ENCODE measurements at regions not wholly inside any gene's neighbourhood (a gene's known extent, or its start where the extent isn't known, plus 50 kb on each side); places are given as distances from the start of the nearest gene placed in this dataset.

DNA sequence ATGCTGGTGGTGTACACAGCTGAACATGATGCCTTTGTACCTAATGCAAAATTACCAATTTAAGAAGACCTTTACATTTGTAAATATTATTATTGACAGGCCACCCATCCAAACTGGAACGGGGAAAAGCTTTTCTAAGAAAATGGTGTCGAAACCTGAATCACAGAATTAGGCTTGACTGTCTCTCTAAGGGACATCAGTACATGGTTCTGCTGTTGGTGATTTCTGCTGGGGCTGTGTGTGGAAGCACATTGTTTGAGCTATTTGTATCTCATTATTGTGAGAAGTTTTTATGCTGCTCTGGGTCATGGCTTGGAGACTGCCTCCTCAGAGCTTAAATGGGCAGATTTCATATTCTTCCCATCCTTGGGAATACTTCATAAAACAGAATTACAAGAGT lies 420.9 kb upstream of the POU3F3 start:
- no peak for DNase-seq (ENCODE audit: extremely low read depth in 1 of 2, low read depth in 1 of 2)

- no peak for DNase-seq (ENCODE audit: extremely low read depth in 1 of 2, low read depth in 1 of 2)
Measured at GRCh38 chr2:104433657-104434056, 420.3 kb upstream of the POU3F3 start.

GRCh38 chr2:104434318-104434792 lies 419.6 kb upstream of the POU3F3 start:
- no peak for DNase-seq (ENCODE audit: extremely low read depth in 1 of 2, low read depth in 1 of 2)

DNA sequence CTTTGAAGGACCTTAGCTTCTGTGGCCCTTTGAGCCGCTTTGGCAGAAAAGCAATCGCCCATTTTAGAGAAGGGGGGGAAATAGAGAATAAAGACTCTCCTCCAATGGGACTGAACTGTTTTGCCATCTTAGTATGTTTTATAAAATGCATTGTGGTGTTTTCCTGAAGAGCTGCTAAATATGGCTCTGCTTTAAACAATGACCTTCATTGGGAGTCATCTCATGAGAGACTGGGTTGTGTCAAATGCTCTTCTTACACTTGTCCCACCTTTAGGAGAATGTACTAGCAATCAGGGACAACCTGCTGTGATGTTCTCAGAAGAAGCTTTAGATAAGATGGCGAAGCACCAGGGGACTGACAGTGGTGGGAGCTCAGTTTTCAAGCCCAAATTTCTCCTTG lies 418.9 kb upstream of the POU3F3 start:
- no peak for DNase-seq (ENCODE audit: extremely low read depth in 1 of 2, low read depth in 1 of 2)

- no peak for DNase-seq (ENCODE audit: extremely low read depth in 1 of 2, low read depth in 1 of 2)
Measured at GRCh38 chr2:104438481-104438880, 415.4 kb upstream of the POU3F3 start.

DNA sequence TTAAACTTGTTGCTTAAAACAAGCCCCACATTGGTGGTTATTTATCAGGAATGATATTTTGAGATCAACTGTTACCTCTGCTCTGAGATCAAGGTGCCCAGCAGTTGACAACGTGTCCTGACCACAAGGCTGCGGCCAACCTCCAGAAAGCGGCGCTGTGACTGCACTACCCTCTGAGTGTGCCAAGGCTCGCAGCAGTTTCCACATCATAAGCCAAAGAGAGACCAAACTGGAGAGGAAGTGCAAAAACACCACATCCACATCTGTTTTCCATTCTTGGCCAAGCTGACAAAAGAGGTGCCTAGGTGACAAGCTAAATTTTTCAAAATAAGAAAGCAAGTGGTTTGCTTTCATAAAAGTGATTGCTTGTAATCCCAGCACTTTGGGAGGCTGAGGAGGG lies 410.8 kb upstream of the POU3F3 start:
- DNase-seq (ENCODE audit: extremely low read depth in 1 of 2, low read depth in 1 of 2), result no peak

- no peak for DNase-seq (ENCODE audit: extremely low read depth in 1 of 2, low read depth in 1 of 2)
Measured at GRCh38 chr2:104444392-104444791, 409.5 kb upstream of the POU3F3 start.

- no peak for DNase-seq (ENCODE audit: extremely low read depth in 1 of 2, low read depth in 1 of 2)
Measured at GRCh38 chr2:104444889-104445288, 409.0 kb upstream of the POU3F3 start.

GRCh38 chr2:104447831-104448434 lies 406.0 kb upstream of the POU3F3 start:
- no peak for DNase-seq (ENCODE audit: extremely low read depth in 1 of 2, low read depth in 1 of 2)

DNA sequence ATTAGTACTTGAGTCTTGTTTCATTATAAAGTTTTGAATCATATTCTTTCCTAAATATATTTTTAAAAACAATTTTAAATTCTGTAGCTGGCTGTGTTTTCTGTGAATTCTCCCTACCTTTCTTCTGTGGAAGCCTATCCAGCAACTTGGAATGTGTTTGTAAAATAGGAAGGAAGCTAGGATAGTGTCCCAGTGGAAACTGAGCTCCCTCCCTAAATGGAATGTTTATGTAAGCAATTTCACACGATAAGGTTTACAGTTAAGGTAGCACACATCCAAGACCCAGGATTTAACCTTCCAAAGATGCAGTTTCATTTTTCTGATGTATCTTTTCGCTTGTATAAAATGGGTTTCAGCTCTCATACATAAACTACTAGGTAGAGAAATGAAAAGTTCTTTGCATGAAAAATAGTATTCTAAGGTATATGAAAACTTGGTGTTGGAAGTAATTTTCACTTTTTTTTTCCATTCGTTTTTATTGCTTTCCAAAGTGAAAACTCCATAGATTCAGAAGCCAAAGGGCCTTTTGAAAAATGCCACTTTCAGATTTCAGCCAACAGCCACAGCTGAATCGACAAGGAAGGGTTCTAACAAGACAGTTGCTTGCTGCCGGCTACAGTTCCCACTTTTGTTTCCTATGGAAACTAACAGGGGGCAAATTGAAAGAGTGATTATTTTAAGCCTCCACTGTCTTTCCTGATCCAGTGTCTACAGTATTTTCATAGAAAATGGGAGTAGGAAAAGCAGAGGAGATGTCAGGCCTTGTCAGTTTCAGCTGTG lies 405.1 kb upstream of the POU3F3 start:
- no peak for DNase-seq (ENCODE audit: extremely low read depth in 1 of 2, low read depth in 1 of 2)

DNA sequence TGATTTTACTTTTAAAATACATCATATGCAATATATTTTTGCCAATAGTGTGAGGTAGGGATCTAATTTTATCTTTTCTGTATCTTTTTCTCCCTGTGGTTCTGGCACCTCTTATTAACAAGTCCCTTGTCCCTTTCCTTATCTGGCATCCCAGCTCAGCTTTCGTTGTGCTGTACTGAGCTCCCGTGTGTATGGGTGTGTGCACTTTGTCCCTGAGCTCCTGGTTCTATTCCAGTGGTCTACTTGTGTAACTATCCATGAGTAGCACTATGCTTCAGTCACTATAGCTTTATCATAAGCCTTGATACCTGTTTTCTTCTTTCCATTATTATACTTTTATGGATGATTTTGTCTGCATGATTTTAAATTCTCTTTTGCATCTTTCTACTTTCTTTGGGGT lies 401.4 kb upstream of the POU3F3 start:
- no peak for DNase-seq (ENCODE audit: extremely low read depth in 1 of 2, low read depth in 1 of 2)

GRCh38 chr2:104462731-104463130 lies 391.2 kb upstream of the POU3F3 start:
- DNase-seq (ENCODE audit: extremely low read depth in 1 of 2, low read depth in 1 of 2), result no peak

DNA sequence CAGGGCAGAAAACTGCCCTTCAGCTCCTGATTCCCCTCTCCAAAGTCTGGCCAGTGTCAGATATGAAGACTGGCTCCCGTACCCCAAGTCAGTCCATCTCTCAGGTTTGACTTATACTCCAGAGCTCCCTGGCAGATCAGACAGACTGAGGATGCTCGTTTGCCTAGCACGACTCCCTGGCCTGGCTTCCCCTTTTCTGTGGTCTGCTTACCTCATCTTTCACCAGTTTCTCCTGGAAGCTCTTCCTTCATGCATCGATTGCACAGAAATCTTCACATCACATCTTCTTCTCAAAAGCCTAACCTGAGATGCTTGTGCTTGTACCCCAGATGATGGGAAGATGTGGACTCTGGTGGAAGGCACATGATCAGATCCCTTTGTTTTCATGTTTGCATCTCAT lies 387.9 kb upstream of the POU3F3 start:
- no peak for DNase-seq (ENCODE audit: extremely low read depth in 1 of 2, low read depth in 1 of 2)

DNA sequence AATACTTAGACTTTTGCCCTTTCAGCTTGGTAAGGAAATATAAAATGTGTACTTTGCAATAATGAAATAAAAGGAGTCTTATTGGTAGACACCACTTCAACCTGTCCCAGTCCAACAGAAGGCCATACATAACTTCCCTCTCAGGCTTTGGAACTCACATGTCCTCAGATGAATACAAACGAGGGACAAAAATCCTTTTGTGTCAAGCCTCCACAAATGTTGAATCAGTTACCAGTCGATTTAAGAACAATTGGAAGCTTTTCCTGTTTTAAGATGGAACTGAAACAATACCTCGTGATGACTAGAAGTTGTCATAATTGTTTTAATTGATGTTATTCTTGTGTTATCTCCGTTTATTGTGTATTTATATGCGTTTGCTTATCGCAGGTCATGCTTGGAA lies 385.1 kb upstream of the POU3F3 start:
- DNase-seq (ENCODE audit: extremely low read depth in 1 of 2, low read depth in 1 of 2), result no peak

- DNase-seq (ENCODE audit: extremely low read depth in 1 of 2, low read depth in 1 of 2), result no peak
Measured at GRCh38 chr2:104472076-104472475, 381.8 kb upstream of the POU3F3 start.

- no peak for DNase-seq (ENCODE audit: extremely low read depth in 1 of 2, low read depth in 1 of 2)
Measured at GRCh38 chr2:104473546-104473945, 380.4 kb upstream of the POU3F3 start.

- no peak for DNase-seq (ENCODE audit: extremely low read depth in 1 of 2, low read depth in 1 of 2)
Measured at GRCh38 chr2:104474716-104475115, 379.2 kb upstream of the POU3F3 start.

- DNase-seq (ENCODE audit: extremely low read depth in 1 of 2, low read depth in 1 of 2), result no peak
Measured at GRCh38 chr2:104476075-104476474, 377.8 kb upstream of the POU3F3 start.

GRCh38 chr2:104476563-104476988 lies 377.3 kb upstream of the POU3F3 start:
- DNase-seq (ENCODE audit: extremely low read depth in 1 of 2, low read depth in 1 of 2), result no peak

GRCh38 chr2:104481341-104481740 lies 372.6 kb upstream of the POU3F3 start:
- no peak for DNase-seq (ENCODE audit: extremely low read depth in 1 of 2, low read depth in 1 of 2)

- DNase-seq (ENCODE audit: extremely low read depth in 1 of 2, low read depth in 1 of 2), result no peak
Measured at GRCh38 chr2:104487366-104487765, 366.5 kb upstream of the POU3F3 start.

DNA sequence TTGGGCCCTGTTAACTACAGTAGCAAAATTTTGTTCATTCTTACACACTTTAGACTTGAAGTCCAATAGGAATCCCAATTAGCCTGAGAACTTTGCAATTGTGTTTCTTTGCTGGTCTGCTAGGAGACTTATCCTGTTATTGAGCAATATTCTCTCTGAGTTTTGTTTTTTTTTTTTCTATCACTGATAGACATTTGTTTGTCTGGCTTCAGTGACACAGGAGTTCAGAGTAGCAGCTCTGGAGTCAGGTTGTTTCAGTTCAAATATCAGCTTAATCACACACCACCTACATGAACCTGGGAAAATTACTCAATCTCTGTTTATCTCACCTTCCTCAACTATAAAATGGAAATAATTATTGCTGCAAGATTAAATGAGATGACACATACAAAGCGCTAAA lies 360.2 kb upstream of the POU3F3 start:
- no peak for DNase-seq (ENCODE audit: extremely low read depth in 1 of 2, low read depth in 1 of 2)

GRCh38 chr2:104501342-104501741 lies 352.6 kb upstream of the POU3F3 start:
- no peak for DNase-seq (ENCODE audit: extremely low read depth in 1 of 2, low read depth in 1 of 2)

All from stimulated activated CD8-positive, alpha-beta memory T cell treated with anti-CD3 and anti-CD28 coated beads, Interleukin-7, amount 100 ng/mL, for 48 hours (primary cell).